SKM-1 treated with dmso at 0.1 percent for 144 hours (cell line): ENCODE measurements at regions not wholly inside any gene's neighbourhood (a gene's known extent, or its start where the extent isn't known, plus 50 kb on each side); places are given as distances from the start of the nearest gene placed in this dataset.
A peak's percentile ranks its signal among the peaks of the same experiment; 100 is the strongest.
"Not testable (repeated sequence)": the region's sequence is repeated elsewhere in the genome, so short reads cannot be mapped to it uniquely, and the experiment has no call there.

ENCODE experiments used
- DNase-seq: peaks from one replicate; lab custom pipeline; 2025; ENCODE audit not compliant: unreplicated experiment; lab: John Stamatoyannopoulos, UW

GRCh38 chr7:138214926-138215325, 138.7 kb downstream of the AKR1D1 start:
- no peak for DNase-seq

GRCh38 chr7:138220321-138220720, 144.1 kb downstream of the AKR1D1 start:
- DNase-seq = not testable (repeated sequence)

GRCh38 chr7:138221388-138221787, 145.1 kb downstream of the AKR1D1 start:
- DNase-seq = not testable (repeated sequence)

- DNase-seq = no peak
Observed at GRCh38 chr7:138223402-138223879, 147.2 kb downstream of the AKR1D1 start.

- peak; percentile 7 for DNase-seq
Observed at GRCh38 chr7:138226001-138226476, 149.8 kb downstream of the AKR1D1 start.

GRCh38 chr7:138226745-138227279, 150.6 kb downstream of the AKR1D1 start:
- no peak for DNase-seq

GRCh38 chr7:138228119-138228518, 151.9 kb downstream of the AKR1D1 start:
- DNase-seq = no peak

- DNase-seq = no peak
Observed at GRCh38 chr7:138228769-138229168, 152.5 kb downstream of the AKR1D1 start.

GRCh38 chr7:138233189-138233588, 156.9 kb downstream of the AKR1D1 start:
- no peak for DNase-seq

- DNase-seq = no peak
Observed at GRCh38 chr7:138235207-138235606, 158.9 kb downstream of the AKR1D1 start.

- DNase-seq = peak; percentile 4
Observed at GRCh38 chr7:138237995-138238394, 161.7 kb downstream of the AKR1D1 start.

- DNase-seq = no peak
Observed at GRCh38 chr7:138238734-138239659, 162.7 kb downstream of the AKR1D1 start.

GRCh38 chr7:138243430-138243829, 167.2 kb downstream of the AKR1D1 start:
- no peak for DNase-seq

GRCh38 chr7:138243836-138244235, 167.6 kb downstream of the AKR1D1 start:
- no peak for DNase-seq

- DNase-seq = no peak
Observed at GRCh38 chr7:138244606-138245005, 168.3 kb downstream of the AKR1D1 start.

- no peak for DNase-seq
Observed at GRCh38 chr7:138245216-138245615, 169.0 kb downstream of the AKR1D1 start.

- peak; percentile 73 for DNase-seq
Observed at GRCh38 chr7:138245682-138246081, 169.4 kb downstream of the AKR1D1 start.

GRCh38 chr7:138246428-138246827, 170.2 kb downstream of the AKR1D1 start:
- no peak for DNase-seq

- no peak for DNase-seq
Observed at GRCh38 chr7:138247081-138247480, 170.8 kb downstream of the AKR1D1 start.

- no peak for DNase-seq
Observed at GRCh38 chr7:138247568-138248333, 171.5 kb downstream of the AKR1D1 start.

- no peak for DNase-seq
Observed at GRCh38 chr7:138248609-138249008, 172.3 kb downstream of the AKR1D1 start.
